NCI-H2227 (cell line): ENCODE measurements at regions not wholly inside any gene's neighbourhood (a gene's known extent, or its start where the extent isn't known, plus 50 kb on each side); places are given as distances from the start of the nearest gene placed in this dataset.
A peak's percentile ranks its signal among the peaks of the same experiment; 100 is the strongest.

Experiments used
- DNase-seq: peaks from one replicate; lab custom pipeline; 2025; ENCODE audit not compliant: unreplicated experiment; lab: John Stamatoyannopoulos, UW

- DNase-seq, result peak; percentile 1
Measured at GRCh38 chr4:22897520-22898108, 204.9 kb downstream of the GBA3 start.

DNA sequence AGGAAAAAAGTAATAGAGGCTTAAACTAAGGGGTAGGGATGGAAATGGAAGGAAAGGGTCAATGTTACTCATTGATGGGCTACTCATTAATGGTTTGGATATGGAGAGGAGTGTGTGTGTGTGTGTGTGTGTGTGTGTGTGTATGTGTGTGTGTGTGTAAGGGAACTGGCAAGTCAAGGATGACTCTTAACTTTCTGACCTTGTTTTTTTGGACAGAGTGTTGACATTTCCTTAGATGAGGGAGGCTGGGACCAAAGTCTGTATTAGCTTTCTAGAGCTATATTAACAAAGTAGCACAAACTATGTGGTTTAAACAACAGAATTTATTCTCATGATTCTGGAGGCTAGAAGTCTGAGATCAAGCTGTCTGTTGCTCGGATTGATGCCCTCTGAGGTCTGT, 202.7 kb downstream of the GBA3 start:
- DNase-seq, result no peak

- no peak for DNase-seq
Measured at GRCh38 chr4:22884157-22884556, 191.4 kb downstream of the GBA3 start.

- DNase-seq, result no peak
Measured at GRCh38 chr4:22881411-22881810, 188.7 kb downstream of the GBA3 start.

- DNase-seq, result no peak
Measured at GRCh38 chr4:22877486-22878052, 184.8 kb downstream of the GBA3 start.

- no peak for DNase-seq
Measured at GRCh38 chr4:22876270-22876669, 183.5 kb downstream of the GBA3 start.

DNA sequence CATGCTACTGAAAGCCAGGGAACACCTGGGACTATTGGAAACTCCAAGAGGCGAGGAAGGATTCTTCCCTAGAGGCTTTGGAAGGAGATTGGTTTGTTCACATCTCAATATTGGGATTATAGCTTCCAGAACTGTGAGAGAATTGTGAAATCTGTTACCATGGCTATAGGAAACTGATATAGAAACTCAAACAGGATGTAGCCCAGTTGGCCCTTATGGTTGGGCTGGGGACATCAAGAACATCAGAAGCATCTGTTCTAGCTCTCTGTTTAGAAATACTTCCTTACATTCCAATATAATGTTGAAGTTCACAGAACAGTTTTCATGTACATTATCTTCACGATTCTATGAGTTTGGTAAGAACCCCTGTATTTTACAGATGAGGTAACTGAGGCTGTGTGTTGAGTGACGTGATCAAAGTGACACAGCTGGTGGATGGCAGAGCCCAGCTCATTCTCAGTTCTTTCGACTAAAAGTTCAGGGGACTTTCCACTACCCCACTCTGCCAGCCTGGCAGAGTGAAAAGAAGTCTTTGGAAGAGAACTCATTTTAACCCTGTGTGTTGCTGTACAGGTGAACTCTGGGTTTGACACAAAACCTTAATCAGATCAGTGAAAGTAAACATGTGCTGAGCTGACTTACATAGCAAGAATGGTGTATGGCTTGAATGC, 183.0 kb downstream of the GBA3 start:
- no peak for DNase-seq

GRCh38 chr4:22874334-22874912, 181.7 kb downstream of the GBA3 start:
- no peak for DNase-seq

- DNase-seq, result no peak
Measured at GRCh38 chr4:22873899-22874298, 181.2 kb downstream of the GBA3 start.

GRCh38 chr4:22870847-22871449, 178.2 kb downstream of the GBA3 start:
- no peak for DNase-seq

DNA sequence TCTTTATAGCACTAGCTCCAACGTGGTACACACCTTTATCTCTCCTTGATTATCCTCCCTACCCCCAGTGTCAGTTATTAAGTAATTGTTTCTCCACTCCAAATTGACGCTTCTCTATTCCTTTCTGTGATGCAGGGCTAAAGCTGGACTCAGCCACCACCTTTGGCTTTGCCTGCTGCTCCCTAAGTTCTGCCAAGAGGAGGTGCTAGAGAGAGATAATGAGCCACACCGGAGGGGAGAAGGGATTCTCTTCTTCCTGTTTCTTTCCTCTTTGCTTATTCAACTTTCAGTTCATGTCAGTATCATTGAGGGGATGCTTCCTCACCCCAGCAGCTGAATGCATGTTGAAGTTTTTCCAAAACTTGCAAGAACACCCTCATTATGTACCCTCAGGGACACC, 176.5 kb downstream of the GBA3 start:
- DNase-seq, result no peak
